Suprapubic skin (tissue), 4 donors: ENCODE measurements at regions not wholly inside any gene's neighbourhood (a gene's known extent, or its start where the extent isn't known, plus 50 kb on each side); places are given as distances from the start of the nearest gene placed in this dataset.

Experiments used
- CTCF ChIP-seq, 2 donors: fragments of 200-600 bp in 1 of 2; fragments of 450-650 bp in 1 of 2; sonication (generic) in 1 of 2; IDR thresholded peaks; one replicate each; pipeline ENCODE4 v1.5.1; 2016 to 2019; ENCODE audit warnings: antibody characterized with exemption in 2 of 2, mild to moderate bottlenecking in 1 of 2, moderate library complexity in 1 of 2
- POLR2A ChIP-seq, 2 donors: fragments of 450-650 bp; IDR thresholded peaks; one replicate each; pipeline ENCODE4 v1.6.1; 2017; ENCODE audit warnings: antibody characterized with exemption in 2 of 2, mild to moderate bottlenecking in 2 of 2, moderate library complexity in 2 of 2
- POLR2AphosphoS5 ChIP-seq, 3 donors: sonication (generic); formaldehyde crosslinking; IDR thresholded peaks; one replicate each; pipeline ENCODE4 v1.6.1; 2017; ENCODE audit warnings: antibody characterized with exemption in 3 of 3

- no peak for TF ChIP-seq POLR2A (IDR thresholded peaks at IDR 0.05)
- TF ChIP-seq CTCF (IDR thresholded peaks at IDR 0.05) = no peak
- TF ChIP-seq POLR2AphosphoS5 (IDR thresholded peaks at IDR 0.05) = no peak
Observed at GRCh38 chr3:31425401-31425800, 107.3 kb upstream of the STT3B start.
